ENCODE measurements at regions not wholly inside any gene's neighbourhood (a gene's known extent, or its start where the extent isn't known, plus 50 kb on each side); places are given as distances from the start of the nearest gene placed in this dataset.

- TF ChIP-seq JUND (IDR thresholded peaks at IDR 0.05; ENCODE audit: borderline replicate concordance, low read depth, low read length) (peak; percentile 73), JUND (tag; IDR thresholded peaks at IDR 0.05; ENCODE audit: borderline replicate concordance, low read depth, low read length) (peak; percentile 85; the same call in 2 of the 3 replicates), NBN (IDR thresholded peaks at IDR 0.05; ENCODE audit: low read depth) (peak; percentile 91), THRA (IDR thresholded peaks at IDR 0.05) (no peak), CREB1 (IDR thresholded peaks at IDR 0.05) (peak; percentile 53; the same call in 1 of the 2 replicates), CREB1 (CRISPR knock-in tag; IDR thresholded peaks at IDR 0.05) (peak; percentile 46; the same call in 1 of the 2 replicates), ETV5 (CRISPR knock-in tag; IDR thresholded peaks at IDR 0.05; ENCODE audit: low read depth) (0 out of 2 replicates have a peak, but pooled peaks have one; percentile 50), NCOR1 (IDR thresholded peaks at IDR 0.05) (peak; percentile 98), NR2C2 (CRISPR knock-in tag; IDR thresholded peaks at IDR 0.05) (no peak), NR2C2 (tag; IDR thresholded peaks at IDR 0.05) (peak; percentile 74), TFAP4 (CRISPR knock-in tag; IDR thresholded peaks at IDR 0.05; ENCODE audit: borderline replicate concordance) (peak; percentile 88), RHOXF2B (CRISPR knock-in tag; conservative IDR thresholded peaks at IDR 0.05) (0 out of 2 replicates have a peak, but pooled peaks have one; percentile 46), GATA2 (CRISPR knock-in tag; IDR thresholded peaks at IDR 0.05) (peak; percentile 92), MCM2 (IDR thresholded peaks at IDR 0.05; ENCODE audit: low read depth) (no peak), FOXA3 (CRISPR knock-in tag; conservative IDR thresholded peaks at IDR 0.05 in 1 of 2, IDR thresholded peaks at IDR 0.05 in 1 of 2) (no peak), CC2D1A (IDR thresholded peaks at IDR 0.05) (peak; percentile 89; the same call in 1 of the 2 replicates), SFPQ (IDR thresholded peaks at IDR 0.05; ENCODE audit: low read depth, low read length) (no peak), PCBP1 (IDR thresholded peaks at IDR 0.05; ENCODE audit: low read depth, low read length, poor library complexity, severe bottlenecking) (no peak), RBFOX2 (IDR thresholded peaks at IDR 0.05; ENCODE audit: low read depth, low read length) (no peak), CBX5 (IDR thresholded peaks at IDR 0.05; ENCODE audit: borderline replicate concordance, low read depth) (peak; percentile 50; the same call in 1 of the 2 replicates), CBX3 (IDR thresholded peaks at IDR 0.05; ENCODE audit: borderline replicate concordance in 1 of 2, low read length in 2 of 2) (peak in 1 of 2 experiments; percentile 86; a peak in 1 of 3 replicates), KLF16 (IDR thresholded peaks at IDR 0.05) (peak; percentile 95), HMGN3 (IDR thresholded peaks at IDR 0.05; ENCODE audit: borderline replicate concordance, extremely low read depth, insufficient read length, low read depth, low read length) (peak; percentile 84)
- TF ChIP-seq, protein P1, sequence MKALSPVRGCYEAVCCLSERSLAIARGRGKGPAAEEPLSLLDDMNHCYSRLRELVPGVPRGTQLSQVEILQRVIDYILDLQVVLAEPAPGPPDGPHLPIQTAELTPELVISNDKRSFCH (CRISPR knock-in tag; IDR thresholded peaks at IDR 0.05): no peak
- TF ChIP-seq, protein P1 (tag; IDR thresholded peaks at IDR 0.05): peak; percentile 86
Observed at GRCh38 chr3:170730071-170730812, 139.8 kb downstream of the RPL22L1 start (continued).

Measured in K562 (cell line).